HG02610 (cell line): ENCODE measurements at regions not wholly inside any gene's neighbourhood (a gene's known extent, or its start where the extent isn't known, plus 50 kb on each side); places are given as distances from the start of the nearest gene placed in this dataset.

Experiments
- ATAC-seq: cut with Tn5 transposase; IDR thresholded peaks from one replicate; pipeline ENCODE4 v1.9.1; 2021; ENCODE audit warnings: mild to moderate bottlenecking, moderate library complexity; ENCODE audit not compliant: unreplicated experiment

DNA sequence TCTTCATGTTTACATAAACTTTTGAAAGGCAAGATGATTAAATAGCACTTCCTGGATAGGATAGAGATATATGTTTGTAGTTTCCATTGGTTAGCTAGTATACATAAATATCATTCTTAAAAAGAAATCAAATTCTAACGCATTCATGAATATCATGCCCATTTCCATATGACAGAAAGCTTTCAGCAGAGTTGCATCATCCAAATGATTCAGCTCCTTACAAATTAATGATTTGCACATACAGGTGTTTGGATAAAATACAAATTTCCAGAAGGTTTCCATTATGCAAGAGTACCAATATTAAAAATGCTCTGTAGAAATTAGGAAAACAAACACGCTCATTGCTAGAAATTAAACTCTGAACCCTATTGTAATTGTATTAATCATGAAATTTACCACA, 264.4 kb downstream of the FOXG1 start:
- ATAC-seq, result no peak

DNA sequence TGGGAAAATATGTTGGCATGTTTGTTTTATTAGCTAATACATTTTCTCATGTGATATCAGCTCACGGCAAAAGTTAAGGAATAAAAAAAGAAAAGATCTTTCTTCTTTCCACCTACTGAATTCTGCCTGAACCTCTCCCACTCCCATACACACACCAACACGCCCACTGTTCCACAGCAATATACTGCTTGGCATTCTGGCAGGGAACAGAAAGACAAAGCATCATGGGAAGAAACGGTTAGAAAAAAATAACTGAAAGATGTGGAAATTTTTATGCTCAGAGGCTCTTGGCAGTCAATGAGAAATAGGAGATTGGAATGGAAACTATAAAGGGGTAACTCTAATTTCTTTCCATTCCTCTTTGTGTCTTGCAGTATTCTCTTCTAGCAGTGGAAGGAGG, 268.5 kb downstream of the FOXG1 start:
- no peak for ATAC-seq

DNA sequence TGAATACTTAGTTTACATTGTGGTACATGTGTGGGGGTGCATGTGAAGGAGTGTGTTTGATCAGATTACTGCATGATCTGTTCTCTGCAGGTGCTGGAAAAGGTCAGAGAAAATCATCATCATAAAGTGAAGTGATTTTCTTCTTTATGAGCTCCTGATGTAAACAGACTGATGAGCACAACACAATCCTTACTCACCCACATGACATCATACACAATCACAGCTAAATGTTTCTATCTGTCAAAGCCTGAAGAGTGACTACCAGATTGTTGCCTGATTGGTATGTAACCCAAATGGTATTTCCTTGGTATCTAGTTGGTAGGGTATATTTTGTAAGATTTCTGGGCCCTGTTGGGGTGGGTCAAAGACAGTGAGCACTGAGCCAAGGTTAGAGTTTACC, 270.8 kb downstream of the FOXG1 start:
- ATAC-seq, result no peak

DNA sequence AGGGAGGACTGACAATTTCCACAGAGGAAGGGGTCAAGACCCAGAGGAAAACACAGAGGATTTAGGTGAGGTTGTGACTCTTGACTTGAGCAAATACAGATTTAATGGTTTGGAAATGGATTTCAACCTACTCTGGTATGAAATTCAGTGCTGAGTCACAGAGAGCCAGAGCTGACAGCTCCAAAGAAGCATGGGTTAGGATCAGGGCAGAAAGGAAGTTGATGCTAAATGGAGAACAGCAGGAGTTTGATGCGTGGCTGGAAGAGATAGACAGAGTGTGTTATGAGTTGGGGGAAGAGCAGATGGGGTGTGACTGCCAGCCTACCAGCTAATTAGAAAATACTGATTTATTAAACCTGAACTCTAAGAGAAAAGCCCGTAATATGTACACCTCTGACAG, 272.6 kb downstream of the FOXG1 start:
- ATAC-seq, result no peak

DNA sequence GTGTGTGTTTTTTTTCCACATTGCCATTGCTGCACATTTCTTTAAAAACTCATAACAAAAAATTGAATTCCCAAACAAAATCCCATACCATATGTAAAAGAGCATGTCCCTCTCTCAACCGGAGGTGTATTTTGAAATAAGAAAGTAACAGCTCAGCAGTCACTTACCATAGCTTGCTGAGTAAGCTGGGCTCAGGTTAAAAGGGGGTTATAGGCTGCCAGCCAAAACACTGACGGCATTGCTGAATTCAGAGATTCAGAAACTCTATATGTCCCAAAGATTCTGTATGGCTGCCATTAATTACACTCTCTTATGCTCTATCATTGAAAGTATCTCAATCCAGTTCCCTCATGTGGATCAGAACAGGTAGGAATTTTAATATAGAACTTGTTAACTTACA, 276.0 kb downstream of the FOXG1 start:
- ATAC-seq, result no peak

DNA sequence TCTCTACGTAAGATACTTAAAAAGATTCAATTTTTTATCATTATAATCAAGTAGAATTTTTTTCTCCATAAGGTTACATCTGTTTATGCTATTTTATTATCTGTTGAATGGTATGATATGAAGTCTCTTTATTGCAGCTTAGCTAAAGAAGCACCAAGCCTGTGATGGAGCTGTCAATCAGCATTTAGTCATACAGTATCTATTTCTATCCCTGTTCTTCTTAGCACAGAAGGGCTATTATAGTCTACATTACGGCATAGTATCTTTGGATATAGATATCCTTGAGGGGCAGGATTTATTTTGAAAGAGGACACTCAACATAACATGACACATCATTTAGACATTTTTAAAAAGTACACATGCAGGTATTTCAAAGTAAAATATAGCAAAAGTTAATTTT, 277.1 kb downstream of the FOXG1 start:
- no peak for ATAC-seq

DNA sequence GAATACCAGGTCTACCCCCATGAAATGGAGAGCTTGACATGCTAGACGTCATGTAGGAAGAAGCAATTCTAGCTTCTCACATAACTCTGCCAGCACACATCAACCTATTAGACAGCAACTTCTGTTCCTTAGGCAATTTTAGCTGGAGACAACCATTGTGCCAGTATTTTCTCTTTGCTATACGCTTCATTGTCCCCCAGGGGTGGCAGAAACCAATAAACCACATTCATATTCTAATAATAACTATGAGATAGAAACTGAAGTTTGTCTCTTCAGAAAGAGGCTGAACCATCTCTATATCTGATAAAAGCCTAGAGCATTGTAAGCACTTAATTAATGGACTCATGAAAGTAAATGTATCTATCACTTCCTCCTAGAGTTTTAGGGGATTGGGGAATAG, 278.6 kb downstream of the FOXG1 start:
- no peak for ATAC-seq

DNA sequence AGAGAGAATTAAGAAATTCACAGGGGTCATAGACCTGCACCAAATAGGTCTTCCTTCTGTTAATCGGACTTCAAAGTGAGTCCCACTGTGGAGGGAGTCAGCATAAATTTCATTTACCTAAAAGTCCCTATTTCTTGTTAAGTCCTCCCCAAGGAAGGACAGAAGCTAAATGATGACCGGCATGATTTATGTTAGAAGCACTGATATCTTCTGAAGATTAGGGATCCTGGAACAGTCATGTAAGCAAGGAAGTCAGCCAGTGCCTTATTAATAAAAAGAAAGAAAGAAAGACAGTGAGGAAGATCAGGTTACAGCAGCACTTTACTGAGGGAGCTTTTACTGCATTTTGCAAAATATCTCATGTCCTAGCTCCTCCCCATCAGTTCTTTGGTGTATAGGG, 287.5 kb downstream of the FOXG1 start:
- no peak for ATAC-seq

DNA sequence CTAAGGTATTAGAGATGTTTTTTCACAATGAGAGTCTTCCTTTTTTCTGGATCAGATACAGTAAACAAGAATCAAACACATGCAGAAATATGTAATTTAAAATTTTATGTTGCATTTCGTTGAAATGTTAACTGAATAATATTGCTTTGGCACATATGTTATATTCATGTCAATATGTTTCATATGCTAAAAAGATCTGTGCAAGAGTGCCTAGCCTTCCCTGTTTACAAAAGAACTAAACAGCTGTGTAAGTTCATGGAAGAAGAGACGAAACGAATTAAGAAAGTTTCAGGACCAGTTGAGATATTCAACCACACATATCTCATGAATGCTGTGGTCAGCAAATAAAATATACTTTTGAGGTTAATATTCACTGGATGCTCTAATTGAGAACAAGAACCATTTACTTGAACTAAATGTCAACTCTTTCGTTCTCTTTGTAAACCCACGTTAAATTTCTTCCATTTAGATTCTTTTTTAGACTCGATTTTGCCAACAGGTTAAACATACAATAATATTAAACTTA, 289.5 kb downstream of the FOXG1 start:
- ATAC-seq, result no peak

DNA sequence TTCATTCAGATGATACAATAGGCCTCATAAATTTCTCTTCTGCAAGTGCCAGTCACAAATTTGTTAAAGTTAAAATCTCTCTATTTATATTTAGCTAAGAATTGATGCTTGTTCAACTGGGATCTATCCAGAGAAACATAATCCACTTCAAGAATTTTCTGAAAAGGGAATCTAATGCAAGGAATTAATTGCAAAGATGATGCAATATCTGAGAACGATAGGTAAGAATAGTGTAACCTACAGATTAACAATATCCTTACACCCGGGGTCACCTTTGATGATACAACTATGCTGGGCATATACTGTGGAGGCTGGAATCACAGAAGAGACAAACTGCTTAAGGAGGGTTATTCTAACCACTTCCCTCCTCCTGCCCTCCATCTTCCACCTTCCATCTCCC, 295.1 kb downstream of the FOXG1 start:
- ATAC-seq, result no peak

DNA sequence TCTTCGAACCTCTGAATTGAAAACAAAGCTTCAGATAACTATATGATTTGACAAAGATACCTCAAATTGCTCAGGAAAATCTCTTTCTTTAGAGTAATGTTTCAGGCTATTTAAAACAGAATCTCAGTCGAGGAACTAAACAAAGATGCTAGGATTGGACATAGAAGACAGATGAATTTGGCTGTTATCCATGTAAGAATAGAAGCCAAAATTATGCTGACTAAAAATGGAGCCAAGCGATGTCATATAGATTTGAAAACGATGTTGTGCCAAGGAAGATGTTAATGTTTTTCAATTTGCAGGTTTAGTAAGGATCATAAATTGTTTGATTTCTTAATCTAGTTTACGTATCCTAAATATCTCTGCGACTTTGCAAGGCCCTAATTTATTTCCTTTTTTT, 295.9 kb downstream of the FOXG1 start:
- ATAC-seq, result no peak

DNA sequence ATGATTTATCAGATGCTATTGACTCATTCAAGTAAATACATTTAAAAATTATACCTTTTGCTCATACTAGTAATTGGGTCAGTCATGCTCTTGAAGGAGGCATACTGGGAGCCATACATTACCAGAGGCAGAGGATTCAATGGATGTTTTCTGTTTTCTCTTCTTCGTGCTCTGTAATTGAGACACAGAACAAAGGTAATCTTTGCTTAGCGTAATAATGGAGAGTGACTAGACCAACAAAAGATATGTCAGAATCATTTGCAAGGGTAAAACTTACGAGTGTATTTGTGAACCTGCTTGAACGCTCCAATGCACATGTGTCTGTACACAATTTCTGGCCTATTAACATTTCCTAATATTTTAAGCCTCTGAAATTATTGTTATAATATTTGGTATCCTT, 296.4 kb downstream of the FOXG1 start:
- no peak for ATAC-seq

DNA sequence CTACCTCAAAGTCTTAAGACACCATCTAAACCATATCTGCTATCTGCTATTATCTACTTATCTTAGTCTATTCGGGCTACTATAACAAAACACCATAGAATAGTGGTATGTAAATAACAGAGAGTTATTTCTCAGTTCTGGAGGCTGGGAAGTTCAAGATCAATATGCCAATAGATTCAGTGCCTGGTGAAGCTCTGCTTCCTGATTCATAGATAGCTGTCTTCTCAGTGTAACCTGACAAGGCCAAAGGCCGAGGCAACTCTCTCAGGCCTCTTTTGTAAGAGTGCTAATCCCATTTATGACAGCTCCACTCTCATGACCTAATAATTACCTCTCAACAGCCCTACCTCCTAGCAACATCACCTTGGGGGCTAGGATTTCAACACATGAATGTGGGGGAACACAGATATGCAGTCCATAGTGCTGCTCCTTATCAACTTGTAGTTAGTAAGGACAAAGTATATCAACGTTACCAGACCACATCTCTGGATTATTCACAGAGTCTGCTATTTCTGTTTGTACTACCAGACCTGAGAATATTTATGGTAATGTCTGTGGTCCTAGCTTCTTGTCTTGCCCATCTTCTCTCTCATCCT, 297.8 kb downstream of the FOXG1 start:
- no peak for ATAC-seq

DNA sequence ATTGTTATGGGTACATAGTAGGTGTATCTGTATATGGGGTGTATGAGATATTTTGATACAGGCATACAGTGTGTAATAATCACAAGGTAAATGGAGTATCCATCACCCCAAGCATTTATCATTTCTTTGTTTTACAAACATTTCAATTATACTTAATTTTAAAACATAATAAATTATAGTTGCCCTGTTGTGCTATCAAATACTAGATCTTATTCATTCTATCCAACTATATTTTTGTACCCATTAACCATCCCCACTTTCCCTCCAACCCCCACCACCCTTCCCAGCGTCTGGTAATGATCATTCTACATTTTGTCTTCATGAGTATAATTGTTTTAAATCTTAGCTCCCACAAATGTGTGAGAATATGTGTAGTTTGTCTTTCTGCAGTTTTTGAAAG, 302.6 kb downstream of the FOXG1 start:
- no peak for ATAC-seq

DNA sequence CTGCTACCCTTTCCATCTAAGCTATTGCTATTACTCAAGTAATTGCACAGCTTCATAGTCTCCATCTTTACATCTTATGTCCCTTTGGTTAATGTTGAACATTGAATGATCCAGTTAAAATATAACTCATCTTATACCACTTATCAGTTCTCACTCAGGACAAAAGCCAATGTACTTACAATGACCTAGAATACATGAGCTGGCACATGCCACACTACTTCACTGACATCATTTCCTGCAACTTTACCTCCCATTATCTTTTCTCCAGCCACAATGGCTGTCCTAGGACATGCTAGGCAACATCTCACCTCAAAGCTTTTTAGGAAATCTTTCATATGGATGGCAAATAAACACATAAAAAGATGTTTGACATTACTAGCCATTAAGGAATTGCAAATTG, 309.2 kb downstream of the FOXG1 start:
- no peak for ATAC-seq

DNA sequence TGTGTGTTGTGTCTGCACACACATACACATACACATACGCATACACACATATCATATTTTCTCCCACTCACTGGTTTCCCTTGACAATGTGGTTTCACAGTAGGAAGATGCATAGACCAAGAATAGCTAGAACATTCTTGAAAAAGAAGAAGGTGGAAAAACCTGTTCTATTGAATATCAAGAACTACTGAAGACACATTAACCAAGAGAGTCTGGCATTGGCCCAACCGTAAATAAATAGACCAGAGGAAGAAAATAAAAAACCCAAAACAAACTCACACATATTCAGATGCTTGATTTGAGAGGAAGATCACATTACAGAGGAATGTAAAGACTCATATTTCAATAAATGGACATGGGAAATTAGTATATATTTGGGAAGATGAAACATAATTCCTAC, 311.3 kb downstream of the FOXG1 start:
- no peak for ATAC-seq

DNA sequence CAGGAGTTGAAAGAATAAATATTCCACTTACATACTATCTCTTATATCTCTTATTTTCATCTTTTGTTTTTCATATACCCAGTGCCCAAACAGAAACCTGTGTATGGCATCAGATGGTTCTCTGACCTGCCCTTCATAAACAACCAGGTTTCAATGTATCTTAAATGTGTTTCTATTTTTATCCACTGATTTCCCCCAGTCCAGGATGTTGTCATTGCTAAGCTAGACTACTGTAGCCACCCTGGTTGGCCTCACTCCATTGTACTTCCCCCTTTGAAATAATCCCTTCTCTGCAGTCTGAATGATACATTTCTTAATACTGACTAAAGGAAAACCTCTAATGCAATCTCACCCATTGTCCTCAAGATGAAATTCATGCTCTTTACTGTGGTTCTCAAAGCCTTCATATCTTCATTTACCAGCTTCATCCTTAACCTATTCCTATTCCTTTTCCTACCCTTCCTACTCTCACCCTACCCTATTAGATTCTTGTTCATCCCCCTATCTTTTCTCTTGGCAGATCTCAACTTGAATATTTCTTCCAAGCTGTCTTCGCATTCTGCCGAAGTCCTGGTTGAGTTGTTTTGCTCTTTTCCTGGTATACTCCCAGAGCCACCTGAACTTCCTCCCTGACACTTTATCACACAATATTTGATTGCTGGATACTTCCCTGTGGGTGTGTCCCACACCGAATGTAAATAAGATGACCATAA, 312.4 kb downstream of the FOXG1 start:
- no peak for ATAC-seq

DNA sequence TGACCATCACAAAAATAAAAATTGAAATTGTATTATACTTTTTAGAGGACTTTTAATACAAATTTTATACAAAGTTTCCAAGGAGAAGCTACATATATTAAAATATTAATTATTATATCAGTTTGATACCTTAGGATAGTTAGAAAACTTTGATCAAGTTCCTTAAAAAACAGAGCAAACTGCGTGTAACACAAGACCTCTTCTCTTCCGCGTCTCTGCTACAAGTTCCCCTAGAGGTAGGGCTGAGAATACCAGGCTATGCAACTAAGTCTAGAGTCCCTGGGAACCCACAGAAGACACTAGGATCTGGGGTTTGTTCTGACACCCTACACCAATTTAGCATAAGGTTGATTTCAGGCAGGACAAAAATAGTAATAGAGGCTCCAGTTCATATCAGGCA, 319.0 kb downstream of the FOXG1 start:
- no peak for ATAC-seq

DNA sequence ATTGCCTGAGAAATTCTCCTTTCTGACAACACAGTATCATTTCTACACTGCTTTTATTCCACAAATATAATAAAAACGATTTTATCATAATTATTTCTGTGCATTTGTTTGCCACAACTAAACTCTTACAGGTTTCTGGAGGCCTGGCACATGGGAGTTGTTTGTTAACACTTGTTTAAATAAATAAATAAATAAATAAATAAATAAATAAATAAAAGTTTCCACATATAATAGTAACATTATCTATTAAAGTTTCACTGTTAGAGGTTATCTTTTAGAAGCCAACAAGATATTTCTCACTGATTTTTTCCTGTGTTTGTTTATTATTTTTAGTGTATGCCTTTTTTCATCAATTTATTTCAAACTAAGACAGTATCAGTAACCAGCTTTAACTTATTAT, 323.3 kb downstream of the FOXG1 start:
- no peak for ATAC-seq

DNA sequence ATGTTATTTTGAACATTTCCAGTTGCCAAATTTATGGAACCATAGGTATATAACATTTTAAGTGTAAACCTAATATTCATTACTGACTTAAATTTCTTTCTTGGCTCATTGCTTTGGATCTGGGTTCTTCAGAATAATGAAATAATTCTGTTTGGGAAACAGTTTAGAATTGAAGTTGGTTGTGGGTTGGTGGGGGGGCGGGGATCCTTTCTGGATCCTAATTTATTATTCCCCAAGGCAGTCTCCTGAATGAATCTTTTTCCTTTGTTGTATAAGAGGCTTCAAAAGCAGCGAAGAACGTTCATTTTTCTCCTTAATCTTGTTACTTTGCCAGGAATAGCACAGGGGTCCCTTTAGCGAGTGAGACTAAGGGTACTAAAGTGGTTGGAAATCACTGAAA, 325.5 kb downstream of the FOXG1 start:
- no peak for ATAC-seq

DNA sequence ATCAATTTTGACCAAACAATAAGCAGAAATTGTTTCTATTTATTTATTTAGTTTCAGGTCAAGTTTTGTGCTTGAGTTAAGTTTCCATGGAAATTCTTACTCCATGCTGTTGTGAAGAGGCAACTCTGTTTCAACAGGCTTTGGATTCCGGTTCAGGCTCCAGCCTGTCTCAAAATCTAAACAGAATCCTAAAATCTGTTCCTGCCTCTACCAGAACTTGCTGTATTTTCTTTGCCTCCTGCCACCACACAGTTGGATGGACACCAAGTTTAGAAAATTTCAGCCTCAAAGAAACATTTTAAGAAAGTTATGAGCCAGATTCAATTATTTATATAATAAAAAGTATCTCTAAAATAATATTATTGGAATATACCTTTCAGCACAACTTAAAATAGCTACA, 330.9 kb downstream of the FOXG1 start:
- no peak for ATAC-seq

DNA sequence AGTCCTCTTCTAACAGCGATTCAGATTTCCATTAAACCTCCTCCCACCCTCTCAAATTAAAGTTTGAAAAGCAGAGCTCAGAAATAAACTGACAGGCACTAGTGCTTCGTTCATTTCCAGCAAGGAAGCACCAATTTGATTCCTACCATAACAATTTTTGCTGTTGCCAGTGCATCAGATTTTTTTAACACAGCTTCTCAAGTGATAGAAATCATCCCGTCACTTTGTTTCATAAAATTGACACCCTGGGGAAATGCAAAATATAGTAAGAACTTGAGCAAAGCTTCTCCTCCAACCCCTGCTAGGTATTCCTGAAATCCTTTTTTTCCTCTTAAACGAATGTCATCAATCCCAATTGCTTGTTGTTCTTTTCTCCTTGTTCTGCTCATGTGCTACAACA, 332.1 kb downstream of the FOXG1 start:
- ATAC-seq, result no peak

DNA sequence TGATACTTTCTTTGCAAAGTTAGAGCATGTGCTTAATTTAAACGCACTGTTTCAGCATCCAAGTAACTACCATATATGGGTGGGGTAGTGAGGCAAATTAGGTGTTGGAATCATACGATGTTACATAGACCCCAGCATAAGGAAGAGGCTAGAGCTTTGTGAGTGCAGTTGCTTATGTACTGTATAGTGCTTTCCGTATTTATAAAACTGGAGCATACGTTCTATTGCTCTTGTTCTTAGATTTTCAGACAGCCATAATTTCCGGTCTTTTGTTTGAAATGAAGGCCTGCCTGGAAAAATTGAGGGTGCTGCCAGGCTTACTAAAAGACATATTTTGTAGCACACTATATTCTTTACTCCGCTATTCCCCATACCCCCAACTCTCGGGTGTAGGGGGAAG, 335.7 kb downstream of the FOXG1 start:
- no peak for ATAC-seq
